Hepatocyte (in vitro differentiated cells): ENCODE measurements at regions not wholly inside any gene's neighbourhood (a gene's known extent, or its start where the extent isn't known, plus 50 kb on each side); places are given as distances from the start of the nearest gene placed in this dataset.

ENCODE experiments used
- CTCF ChIP-seq: fragments of 200-600 bp; sonication (generic); IDR thresholded peaks from 2 replicates; pipeline ENCODE4 v1.5.1; 2016; ENCODE audit warnings: antibody characterized with exemption, mild to moderate bottlenecking; ENCODE audit not compliant: poor library complexity
- EZH2 ChIP-seq: fragments of 200-600 bp; sonication (generic); IDR thresholded peaks from 2 replicates; pipeline ENCODE4 v1.6.1; 2016; ENCODE audit warnings: antibody characterized with exemption, mild to moderate bottlenecking, borderline replicate concordance
- EZH2phosphoT487 ChIP-seq: fragments of 200-600 bp; sonication (generic); IDR thresholded peaks from one replicate; pipeline ENCODE4 v1.6.1; 2018; ENCODE audit warnings: antibody characterized with exemption, mild to moderate bottlenecking, low read depth, moderate library complexity; ENCODE audit not compliant: unreplicated experiment, severe bottlenecking

GRCh38 chr18:39188278-39188677, 1622.7 kb upstream of the CELF4 start:
- TF ChIP-seq EZH2 (no peak), EZH2phosphoT487 (no peak), CTCF (no peak)
